ENCODE measurements at regions not wholly inside any gene's neighbourhood (a gene's known extent, or its start where the extent isn't known, plus 50 kb on each side); places are given as distances from the start of the nearest gene placed in this dataset.

DNA sequence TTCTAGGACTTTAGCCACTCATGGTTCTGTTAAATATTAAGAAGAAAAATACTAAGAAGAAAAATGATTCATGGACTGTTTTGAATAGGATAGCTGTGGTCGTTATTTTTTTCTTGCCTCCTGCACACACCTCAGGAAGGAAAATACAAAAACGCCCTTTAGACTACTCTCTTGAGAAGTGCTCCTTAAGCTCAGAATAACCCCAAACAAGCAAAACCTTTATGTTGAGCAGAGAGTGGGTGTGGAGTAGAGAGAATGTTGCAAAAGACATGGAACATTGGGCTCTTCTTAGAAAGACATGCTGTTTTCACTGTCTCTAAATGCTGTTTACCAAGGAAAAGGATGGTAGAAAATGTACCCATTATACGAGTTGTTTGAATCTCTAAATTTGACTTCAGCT is 140.3 kb downstream of the LMNTD1 start:
- H3K27ac ChIP-seq (ENCODE audit: low read length), result peak overlapping the region; percentile 55; the same call in 1 of the 2 replicates
- no peaks in the 10 kb centered on the region for H3K27me3 ChIP-seq (replicated peaks; ENCODE audit: insufficient read depth, low read length)
- H2AFZ ChIP-seq (ENCODE audit: low read length), result peak overlapping the region; percentile 31
- peak; percentile 49 for DNase-seq
- peaks cover 7% of the 10 kb centered on the region; the same call in 1 of the 2 replicates for H3F3A ChIP-seq (ENCODE audit: insufficient read depth, low read length)
- H3K36me3 ChIP-seq (replicated peaks; ENCODE audit: insufficient read depth, low read length), result no peaks in the 10 kb centered on the region
- H3K9me3 ChIP-seq (replicated peaks; ENCODE audit: insufficient read depth, low read length), result no peaks in the 10 kb centered on the region
- H3K9ac ChIP-seq (ENCODE audit: low read length), result peak overlapping the region; percentile 4; the same call in 1 of the 2 replicates
- H3K79me2 ChIP-seq (ENCODE audit: low read length), result no peaks in the 10 kb centered on the region
- H3K4me2 ChIP-seq (ENCODE audit: low read depth, low read length), result peak overlapping the region; percentile 63
- peaks cover 21% of the 10 kb centered on the region for H3K4me1 ChIP-seq (ENCODE audit: low read length)
- H3K4me3 ChIP-seq (ENCODE audit: low read length), result peak overlapping the region; percentile 8
- H3K9me2 ChIP-seq (replicated peaks; ENCODE audit: insufficient read depth, low read length), result no peaks in the 10 kb centered on the region
- no peak for TF ChIP-seq EZH2phosphoT487 (IDR thresholded peaks at IDR 0.05; ENCODE audit: low read length)
- TF ChIP-seq, protein P1, sequence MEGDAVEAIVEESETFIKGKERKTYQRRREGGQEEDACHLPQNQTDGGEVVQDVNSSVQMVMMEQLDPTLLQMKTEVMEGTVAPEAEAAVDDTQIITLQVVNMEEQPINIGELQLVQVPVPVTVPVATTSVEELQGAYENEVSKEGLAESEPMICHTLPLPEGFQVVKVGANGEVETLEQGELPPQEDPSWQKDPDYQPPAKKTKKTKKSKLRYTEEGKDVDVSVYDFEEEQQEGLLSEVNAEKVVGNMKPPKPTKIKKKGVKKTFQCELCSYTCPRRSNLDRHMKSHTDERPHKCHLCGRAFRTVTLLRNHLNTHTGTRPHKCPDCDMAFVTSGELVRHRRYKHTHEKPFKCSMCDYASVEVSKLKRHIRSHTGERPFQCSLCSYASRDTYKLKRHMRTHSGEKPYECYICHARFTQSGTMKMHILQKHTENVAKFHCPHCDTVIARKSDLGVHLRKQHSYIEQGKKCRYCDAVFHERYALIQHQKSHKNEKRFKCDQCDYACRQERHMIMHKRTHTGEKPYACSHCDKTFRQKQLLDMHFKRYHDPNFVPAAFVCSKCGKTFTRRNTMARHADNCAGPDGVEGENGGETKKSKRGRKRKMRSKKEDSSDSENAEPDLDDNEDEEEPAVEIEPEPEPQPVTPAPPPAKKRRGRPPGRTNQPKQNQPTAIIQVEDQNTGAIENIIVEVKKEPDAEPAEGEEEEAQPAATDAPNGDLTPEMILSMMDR (IDR thresholded peaks at IDR 0.05; ENCODE audit: low read length), result no peak
- no peaks in the 10 kb centered on the region for H4K20me1 ChIP-seq (ENCODE audit: insufficient read depth, low read length)

DNA sequence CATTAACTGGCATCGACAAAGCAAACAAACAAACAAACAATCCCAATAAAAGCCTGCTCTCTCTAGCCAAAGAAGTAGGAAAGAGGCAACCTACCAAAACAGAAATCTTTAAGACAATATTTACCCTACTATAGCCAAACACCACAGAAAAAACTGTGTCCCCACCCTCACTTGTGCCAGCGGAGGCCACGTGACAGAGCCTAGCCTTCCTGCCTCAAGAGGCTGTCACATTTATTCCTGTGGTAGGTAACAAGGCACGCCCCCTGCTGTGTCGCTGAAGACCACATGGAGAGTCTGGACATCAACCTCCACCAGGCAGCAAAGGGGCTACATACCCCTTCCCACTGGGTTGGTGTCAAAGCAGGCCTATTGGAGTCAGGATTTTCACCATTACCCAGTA is 148.1 kb downstream of the LMNTD1 start:
- Histone ChIP-seq H3K36me3 (replicated peaks; ENCODE audit: insufficient read depth, low read length) (no peaks in the 10 kb centered on the region), H3K4me1 (ENCODE audit: low read length) (no peaks in the 10 kb centered on the region), H3K4me2 (ENCODE audit: low read depth, low read length) (no peak overlapping the region), H2AFZ (ENCODE audit: low read length) (no peak overlapping the region), H3F3A (ENCODE audit: insufficient read depth, low read length) (no peaks in the 10 kb centered on the region), H3K9me3 (replicated peaks; ENCODE audit: insufficient read depth, low read length) (no peaks in the 10 kb centered on the region), H3K9me2 (replicated peaks; ENCODE audit: insufficient read depth, low read length) (no peaks in the 10 kb centered on the region), H3K79me2 (ENCODE audit: low read length) (no peaks in the 10 kb centered on the region), H3K27me3 (replicated peaks; ENCODE audit: insufficient read depth, low read length) (no peaks in the 10 kb centered on the region), H3K9ac (ENCODE audit: low read length) (no peak overlapping the region), H3K27ac (ENCODE audit: low read length) (no peak overlapping the region), H3K4me3 (ENCODE audit: low read length) (no peak overlapping the region), H4K20me1 (ENCODE audit: insufficient read depth, low read length) (no peaks in the 10 kb centered on the region)
- TF ChIP-seq EZH2phosphoT487 (IDR thresholded peaks at IDR 0.05; ENCODE audit: low read length) (no peak), EZH2 (optimal IDR thresholded peaks at IDR 0.05; ENCODE audit: low read depth, low read length) (no peak)
- TF ChIP-seq, protein P1 (IDR thresholded peaks at IDR 0.05; ENCODE audit: low read length), result no peak
- no peak for DNase-seq

DNA sequence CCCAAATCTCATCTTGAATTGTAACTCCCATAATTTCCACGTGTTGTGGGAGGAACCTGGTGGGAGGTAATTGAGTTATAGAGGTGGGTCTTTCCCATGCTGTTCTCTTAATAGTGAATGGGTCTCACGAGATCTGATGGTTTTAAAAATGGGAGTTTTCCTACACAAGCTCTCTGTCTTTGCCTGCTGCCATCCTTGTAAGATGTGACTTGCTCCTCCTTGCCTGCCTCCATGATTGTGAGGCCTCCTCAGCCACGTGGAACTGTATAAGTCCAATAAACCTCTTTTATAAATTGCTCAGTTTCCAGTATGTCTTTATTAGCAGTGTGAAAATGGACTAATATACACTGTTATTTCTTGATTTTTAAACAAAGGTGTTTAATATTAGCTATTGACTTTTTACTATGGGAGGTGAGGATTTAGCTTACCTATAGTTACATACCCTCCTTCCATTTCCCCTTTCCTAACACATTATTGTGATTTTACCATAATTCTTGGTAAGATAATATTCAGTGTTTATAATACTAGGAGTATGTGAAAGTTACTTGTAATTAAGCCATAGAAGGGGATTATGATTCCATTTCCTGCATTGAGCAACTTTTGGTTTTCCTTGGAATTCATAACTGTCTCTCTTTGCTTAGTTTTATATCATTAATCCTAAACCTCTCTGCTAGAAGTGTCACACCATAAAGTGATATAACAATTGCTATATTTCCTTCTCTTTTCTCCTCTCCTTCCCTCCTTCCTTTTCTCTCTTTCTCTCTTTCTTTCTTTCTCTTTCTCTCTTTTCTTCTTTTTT is 151.0 kb upstream of the KRAS start:
- Histone ChIP-seq H3K4me2 (ENCODE audit: low read depth, low read length) (no peak overlapping the region), H3K27me3 (replicated peaks; ENCODE audit: insufficient read depth, low read length) (no peaks in the 10 kb centered on the region), H3K79me2 (ENCODE audit: low read length) (no peaks in the 10 kb centered on the region), H3K27ac (ENCODE audit: low read length) (no peak overlapping the region), H3K9me3 (replicated peaks; ENCODE audit: insufficient read depth, low read length) (no peaks in the 10 kb centered on the region), H4K20me1 (ENCODE audit: insufficient read depth, low read length) (no peaks in the 10 kb centered on the region), H2AFZ (ENCODE audit: low read length) (no peak overlapping the region), H3K4me3 (ENCODE audit: low read length) (no peak overlapping the region), H3F3A (ENCODE audit: insufficient read depth, low read length) (no peaks in the 10 kb centered on the region), H3K9ac (ENCODE audit: low read length) (no peak overlapping the region), H3K36me3 (replicated peaks; ENCODE audit: insufficient read depth, low read length) (no peaks in the 10 kb centered on the region), H3K4me1 (ENCODE audit: low read length) (no peaks in the 10 kb centered on the region), H3K9me2 (replicated peaks; ENCODE audit: insufficient read depth, low read length) (no peaks in the 10 kb centered on the region)
- TF ChIP-seq, protein P1 (IDR thresholded peaks at IDR 0.05; ENCODE audit: low read length), result no peak
- TF ChIP-seq EZH2 (optimal IDR thresholded peaks at IDR 0.05; ENCODE audit: low read depth, low read length) (no peak), EZH2phosphoT487 (IDR thresholded peaks at IDR 0.05; ENCODE audit: low read length) (no peak)
- no peak for DNase-seq

Data from MM.1S (cell line).